K562 (cell line): ENCODE measurements at regions not wholly inside any gene's neighbourhood (a gene's known extent, or its start where the extent isn't known, plus 50 kb on each side); places are given as distances from the start of the nearest gene placed in this dataset.

Experiments
- ATAC-seq: fragments of 200-7000 bp; cut with Tn5 transposase; 3 replicates; pipeline ENCODE4 v1.9.1; 2020; ENCODE audit warnings: moderate library complexity
- BruUV-seq: library from RNA; stranded (reverse); fragments of 400-500 nt; replicated peaks from 2 replicates; lab custom pipeline; 2021; lab: Mats Ljungman, UMichigan
- CTCF ChIA-PET: fragments of 300-600 bp; formaldehyde crosslinking; extraction: SDS; loops from one replicate; lab custom pipeline; 2021; ENCODE audit warnings: low intra/inter-chr PET ratio; lab: Yijun Ruan, JAX
- POLR2A ChIA-PET: fragments of 300-600, 350-650 bp; sonication (Branson Sonifier 250); formaldehyde crosslinking; extraction: SDS; loops from one replicate; lab custom pipeline; 2021; ENCODE audit warnings: antibody characterized with exemption, inconsistent platforms; lab: Yijun Ruan, JAX
- DNase-seq, 4 experiments: peaks; one replicate each; pipeline versions ENCODE4 v3.0.0 to v3.0.0-alpha.2; 2011 to 2018; ENCODE audit warnings: low spot score in 3 of 4, mixed read lengths in 3 of 4; ENCODE audit errors: extremely low read depth in 1 of 4
- FAIRE-seq: peaks from 2 replicates; lab custom pipeline; 2011; peaks lifted over from hg19 to GRCh38; lab: Jason Lieb, UNC
- H2AFZ ChIP-seq: 2 replicates; pipeline ENCODE4 v1.6.0; 2011; ENCODE audit warnings: low read depth, low read length, control low read depth, inconsistent platforms
- H3K27ac ChIP-seq: fragments of 200-600 bp; 3 replicates; pipeline ENCODE4 v1.8.0; 2011; ENCODE audit warnings: low read depth, mild to moderate bottlenecking, control low read depth, inconsistent platforms, low read length, moderate library complexity, mixed read lengths; ENCODE audit errors: extremely low read depth
- H3K27me3 ChIP-seq, 2 experiments: fragments of 300-600 bp in 1 of 2; 2 replicates in 1 of 2; 3 replicates in 1 of 2; pipeline versions ENCODE4 v1.6.0 to v1.8.0; 2011; ENCODE audit warnings: inconsistent platforms in 2 of 2, low read length in 2 of 2, mild to moderate bottlenecking in 1 of 2, mixed read lengths in 1 of 2, moderate library complexity in 1 of 2; ENCODE audit not compliant: control insufficient read depth in 2 of 2, insufficient read depth in 2 of 2
- H3K36me3 ChIP-seq: fragments of 300-600 bp; 3 replicates; pipeline ENCODE4 v1.8.0; 2011; ENCODE audit warnings: mild to moderate bottlenecking, low read length, inconsistent platforms; ENCODE audit not compliant: control insufficient read depth, insufficient read depth
- H3K4me1 ChIP-seq, 2 experiments: fragments of 200-600 bp in 1 of 2; replicated peaks in 1 of 2; 2 replicates in 1 of 2; 3 replicates in 1 of 2; pipeline versions ENCODE4 v1.5.1 to v1.8.0; 2011; ENCODE audit warnings: inconsistent platforms in 2 of 2, low read length in 2 of 2, mild to moderate bottlenecking in 1 of 2, mixed read lengths in 1 of 2, moderate library complexity in 1 of 2; ENCODE audit not compliant: control insufficient read depth in 2 of 2, insufficient read depth in 2 of 2
- H3K4me2 ChIP-seq: 2 replicates; pipeline ENCODE4 v1.6.1; 2011; ENCODE audit warnings: low read length, control low read depth, inconsistent platforms, mixed read lengths; ENCODE audit not compliant: insufficient read depth
- H3K4me3 ChIP-seq: fragments of 200-600 bp; sonication (generic), shearing (Covaris generic); 2 replicates; pipeline ENCODE4 v1.5.1; 2016; ENCODE audit warnings: control low read depth, inconsistent platforms
- H3K79me2 ChIP-seq: fragments of 200-600 bp; 3 replicates; pipeline ENCODE4 v1.8.0; 2011; ENCODE audit warnings: low read length, inconsistent platforms; ENCODE audit not compliant: control insufficient read depth, insufficient read depth
- H3K9ac ChIP-seq, 2 experiments: 2 replicates each; pipeline versions ENCODE4 v1.6.0 to v1.6.1; 2011; ENCODE audit warnings: low read depth in 2 of 2, low read length in 2 of 2, control low read depth in 1 of 2, inconsistent platforms in 1 of 2, mild to moderate bottlenecking in 1 of 2, mixed read lengths in 1 of 2; ENCODE audit not compliant: insufficient read depth in 1 of 2
- H3K9me1 ChIP-seq: one replicate; pipeline ENCODE4 v1.6.0; 2011; ENCODE audit warnings: inconsistent platforms, mild to moderate bottlenecking, low read length, moderate library complexity; ENCODE audit not compliant: control insufficient read depth, insufficient read depth
- H3K9me3 ChIP-seq: replicated peaks from 2 replicates; pipeline ENCODE4 v1.5.1; 2011; ENCODE audit warnings: low read depth, low read length, inconsistent platforms; ENCODE audit not compliant: control insufficient read depth, insufficient read depth
- H4K20me1 ChIP-seq: replicated peaks from 2 replicates; pipeline ENCODE4 v1.6.1; 2011; ENCODE audit warnings: low read length, inconsistent platforms, mixed read lengths; ENCODE audit not compliant: control insufficient read depth, insufficient read depth
- DNMT1 ChIP-seq: fragments of 450-650 bp; IDR thresholded peaks from 2 replicates; pipeline ENCODE4 v1.6.1; 2016; ENCODE audit warnings: antibody characterized with exemption, mild to moderate bottlenecking
- GABPB2 ChIP-seq: fragments of 250-450 bp; sonication (Bioruptor Pico); conservative IDR thresholded peaks from 2 replicates; pipeline ENCODE4 v1.5.1; 2021; ENCODE audit warnings: mild to moderate bottlenecking
- HDAC2 ChIP-seq: fragments of 450-650 bp; IDR thresholded peaks from 2 replicates; pipeline ENCODE4 v1.6.1; 2016; ENCODE audit warnings: mild to moderate bottlenecking
- KDM5B ChIP-seq: fragments of 200-600 bp; sonication (generic); IDR thresholded peaks from 2 replicates; pipeline ENCODE4 v1.6.1; 2012; ENCODE audit warnings: low read depth, mild to moderate bottlenecking, moderate library complexity, low read length, control low read depth, inconsistent platforms; ENCODE audit not compliant: insufficient replicate concordance
- NELFE ChIP-seq: IDR thresholded peaks from 2 replicates; pipeline ENCODE4 v1.6.1; 2011; ENCODE audit warnings: mild to moderate bottlenecking; ENCODE audit not compliant: insufficient read depth, insufficient read length
- PHB ChIP-seq: fragments of 250-450 bp; sonication (Bioruptor Pico); IDR thresholded peaks from 2 replicates; pipeline ENCODE4 v1.5.0; 2021
- POLR2AphosphoS2 ChIP-seq: IDR thresholded peaks from 2 replicates; pipeline ENCODE4 v1.6.1; 2012; ENCODE audit warnings: low read length, improper control_type of control experiment
- RCOR1 ChIP-seq, 2 experiments: IDR thresholded peaks; 2 replicates each; pipeline ENCODE4 v1.6.1; 2012; ENCODE audit warnings: low read depth in 2 of 2, low read length in 2 of 2, borderline replicate concordance in 1 of 2, improper control_type of control experiment in 1 of 2
- SMAD2 ChIP-seq: fragments of 150-350 bp; IDR thresholded peaks from 2 replicates; pipeline ENCODE4 v1.6.1; 2014; ENCODE audit warnings: low read depth, mild to moderate bottlenecking, low read length
- SMARCC2 ChIP-seq: fragments of 450-650 bp; IDR thresholded peaks from 2 replicates; pipeline ENCODE4 v1.6.1; 2017; ENCODE audit warnings: antibody characterized with exemption, moderate library complexity, mild to moderate bottlenecking, low read depth
- TAF1 ChIP-seq: IDR thresholded peaks from 2 replicates; pipeline ENCODE4 v1.6.1; 2011; ENCODE audit warnings: mild to moderate bottlenecking, low read length, moderate library complexity; ENCODE audit not compliant: insufficient read depth, control insufficient read depth, severe bottlenecking; ENCODE audit errors: extremely low read depth
- TARDBP ChIP-seq: fragments of 450-650 bp; IDR thresholded peaks from 2 replicates; pipeline ENCODE4 v1.6.1; 2016
- TFAM ChIP-seq: fragments of 250-450 bp; sonication (Bioruptor Pico); conservative IDR thresholded peaks from 2 replicates; pipeline ENCODE4 v1.5.0; 2021; ENCODE audit warnings: mild to moderate bottlenecking, moderate library complexity
- ZNF282 ChIP-seq: sonication (generic); formaldehyde crosslinking; IDR thresholded peaks from 2 replicates; pipeline ENCODE4 v1.8.1; 2023; ENCODE audit warnings: missing genetic modification reagents
- ZNF764 ChIP-seq: fragments of 250-450 bp; sonication (Bioruptor Pico); IDR thresholded peaks from 2 replicates; pipeline ENCODE4 v1.4.0; 2020; ENCODE audit warnings: low read depth, mild to moderate bottlenecking, moderate library complexity
- WGBS: fragments of 100-300 bp; shearing (Covaris generic); methylation state at CpG from one replicate; pipeline ENCODE4 v1.1.6; 2016; ENCODE audit warnings: low coverage, mixed read lengths; ENCODE audit not compliant: insufficient coverage; ENCODE audit errors: missing lambda C conversion rate; 5-methylcytosine and 5-hydroxymethylcytosine counted together
- in situ Hi-C: fragments of 300-500 bp; cut with MboI; formaldehyde crosslinking; loops from 4 replicates; pipeline ENCODE4 v1.15.0; 2018; ENCODE audit warnings: inconsistent platforms, mixed read lengths
- intact Hi-C: fragments of 100-400 bp; cut with micrococcal nuclease; formaldehyde crosslinking; loops from 2 replicates; pipeline ENCODE4 v1.14.2; 2022
- TF ChIP-seq, protein P1 (sequence below): sonication (generic); formaldehyde crosslinking; IDR thresholded peaks from 2 replicates; pipeline ENCODE4 v1.8.1; 2023; ENCODE audit warnings: missing genetic modification reagents, mild to moderate bottlenecking, borderline replicate concordance
- TF ChIP-seq, protein P2 (sequence below): fragments of 250-450 bp; sonication (Bioruptor Pico); IDR thresholded peaks from 2 replicates; pipeline ENCODE4 v1.9.0; 2021; ENCODE audit warnings: mild to moderate bottlenecking, inconsistent platforms

DNA sequence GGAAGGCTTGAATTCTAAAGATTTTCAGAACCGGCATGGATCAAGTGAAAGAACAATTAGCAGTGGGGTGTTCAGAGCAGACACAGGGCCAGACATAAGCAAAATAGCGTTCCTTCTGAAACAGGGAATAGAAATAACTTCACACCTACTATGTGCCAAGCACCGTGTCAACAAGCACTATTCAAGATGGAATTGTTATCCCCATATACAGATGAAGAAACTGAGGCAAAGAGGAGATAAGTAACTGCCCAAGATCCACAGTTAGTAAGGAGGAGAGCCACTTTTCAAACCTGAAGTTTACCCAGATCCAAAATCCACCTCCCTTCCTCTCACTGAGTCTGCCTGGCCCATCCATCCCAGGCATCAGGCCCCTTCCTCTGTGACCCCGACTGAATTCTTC lies 73.6 kb upstream of the PIK3CG start:
- 79% methylated on average over 4 of the region's 4 CpGs for WGBS
- H3K4me1 ChIP-seq, result peaks cover 0 to 5% of the 10 kb centered on the region in 2 experiments; a peak in 1 of 5 replicates
- no peak overlapping the region for H3K4me3 ChIP-seq
- no peak overlapping the region; a peak in 1 of 4 replicates for H3K9ac ChIP-seq
- no peak overlapping the region for H3K4me2 ChIP-seq
- POLR2A ChIA-PET, result interaction anchor here (0.7 kb wide), 1 partner anchor 273 kb away, joined by 3 read pairs; no protein-coding TSS in a partner anchor
- H3K27me3 ChIP-seq, result no peaks in the 10 kb centered on the region
- DNase-seq (no peak), ATAC-seq (no peak), FAIRE-seq (no peak)
- CTCF ChIA-PET, result interaction anchor here (0.7 to 5.0 kb wide), 3 partner anchors 29 to 357 kb away, joined by 5 to 75 read pairs (median 5); no protein-coding TSS in a partner anchor
- in situ Hi-C loops (loop anchor here (5.0 to 10.0 kb wide), 2 partner anchors 153 to 356 kb away; no protein-coding TSS in a partner anchor), intact Hi-C loops (loop anchor here (5.0 to 10.0 kb wide), 4 partner anchors 256 to 1083 kb away; partner anchors contain the start of gene HBP1)
- H3K9me3 ChIP-seq, result peaks cover 3% of the 10 kb centered on the region; the same call in 1 of the 2 replicates
- no peak overlapping the region for H2AFZ ChIP-seq
- no peak overlapping the region for H3K27ac ChIP-seq
- peaks cover 12% of the 10 kb centered on the region for H3K79me2 ChIP-seq
- no peaks in the 10 kb centered on the region for H3K9me1 ChIP-seq
- no peaks in the 10 kb centered on the region for H4K20me1 ChIP-seq
- peaks cover 27% of the 10 kb centered on the region; the same call in 2 of the 3 replicates for H3K36me3 ChIP-seq
- no TSS peak for BruUV-seq
- TF ChIP-seq, protein P1, sequence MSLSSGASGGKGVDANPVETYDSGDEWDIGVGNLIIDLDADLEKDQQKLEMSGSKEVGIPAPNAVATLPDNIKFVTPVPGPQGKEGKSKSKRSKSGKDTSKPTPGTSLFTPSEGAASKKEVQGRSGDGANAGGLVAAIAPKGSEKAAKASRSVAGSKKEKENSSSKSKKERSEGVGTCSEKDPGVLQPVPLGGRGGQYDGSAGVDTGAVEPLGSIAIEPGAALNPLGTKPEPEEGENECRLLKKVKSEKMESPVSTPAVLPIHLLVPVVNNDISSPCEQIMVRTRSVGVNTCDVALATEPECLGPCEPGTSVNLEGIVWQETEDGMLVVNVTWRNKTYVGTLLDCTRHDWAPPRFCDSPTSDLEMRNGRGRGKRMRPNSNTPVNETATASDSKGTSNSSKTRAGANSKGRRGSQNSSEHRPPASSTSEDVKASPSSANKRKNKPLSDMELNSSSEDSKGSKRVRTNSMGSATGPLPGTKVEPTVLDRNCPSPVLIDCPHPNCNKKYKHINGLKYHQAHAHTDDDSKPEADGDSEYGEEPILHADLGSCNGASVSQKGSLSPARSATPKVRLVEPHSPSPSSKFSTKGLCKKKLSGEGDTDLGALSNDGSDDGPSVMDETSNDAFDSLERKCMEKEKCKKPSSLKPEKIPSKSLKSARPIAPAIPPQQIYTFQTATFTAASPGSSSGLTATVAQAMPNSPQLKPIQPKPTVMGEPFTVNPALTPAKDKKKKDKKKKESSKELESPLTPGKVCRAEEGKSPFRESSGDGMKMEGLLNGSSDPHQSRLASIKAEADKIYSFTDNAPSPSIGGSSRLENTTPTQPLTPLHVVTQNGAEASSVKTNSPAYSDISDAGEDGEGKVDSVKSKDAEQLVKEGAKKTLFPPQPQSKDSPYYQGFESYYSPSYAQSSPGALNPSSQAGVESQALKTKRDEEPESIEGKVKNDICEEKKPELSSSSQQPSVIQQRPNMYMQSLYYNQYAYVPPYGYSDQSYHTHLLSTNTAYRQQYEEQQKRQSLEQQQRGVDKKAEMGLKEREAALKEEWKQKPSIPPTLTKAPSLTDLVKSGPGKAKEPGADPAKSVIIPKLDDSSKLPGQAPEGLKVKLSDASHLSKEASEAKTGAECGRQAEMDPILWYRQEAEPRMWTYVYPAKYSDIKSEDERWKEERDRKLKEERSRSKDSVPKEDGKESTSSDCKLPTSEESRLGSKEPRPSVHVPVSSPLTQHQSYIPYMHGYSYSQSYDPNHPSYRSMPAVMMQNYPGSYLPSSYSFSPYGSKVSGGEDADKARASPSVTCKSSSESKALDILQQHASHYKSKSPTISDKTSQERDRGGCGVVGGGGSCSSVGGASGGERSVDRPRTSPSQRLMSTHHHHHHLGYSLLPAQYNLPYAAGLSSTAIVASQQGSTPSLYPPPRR (CRISPR knock-in tag), result no peak
- no peak for TF ChIP-seq ZNF764
- TF ChIP-seq POLR2AphosphoS2, result peak; percentile 58
- TF ChIP-seq SMAD2, result no peak
- 0 out of 2 replicates have a peak, but pooled peaks have one; percentile 18 for TF ChIP-seq GABPB2 (CRISPR knock-in tag)
- TF ChIP-seq TFAM (CRISPR knock-in tag), result no peak
- no peak for TF ChIP-seq DNMT1
- TF ChIP-seq NELFE, result no peak
- no peak for TF ChIP-seq ZNF282 (CRISPR knock-in tag)
- peak; percentile 60; the same call in 1 of the 2 replicates for TF ChIP-seq PHB (CRISPR knock-in tag)
- no peak for TF ChIP-seq SMARCC2
- no peak for TF ChIP-seq TARDBP
- no peak for TF ChIP-seq HDAC2
- TF ChIP-seq KDM5B, result no peak
- TF ChIP-seq TAF1, result no peak
- TF ChIP-seq RCOR1 (IDR thresholded peaks at IDR 0.05; ENCODE audit: borderline replicate concordance in 1 of 2, low read depth in 2 of 2, low read length in 2 of 2), result 0 out of 4 replicates have a peak, but pooled peaks of 1 of the 2 experiments have one; percentile 14
- TF ChIP-seq, protein P2, sequence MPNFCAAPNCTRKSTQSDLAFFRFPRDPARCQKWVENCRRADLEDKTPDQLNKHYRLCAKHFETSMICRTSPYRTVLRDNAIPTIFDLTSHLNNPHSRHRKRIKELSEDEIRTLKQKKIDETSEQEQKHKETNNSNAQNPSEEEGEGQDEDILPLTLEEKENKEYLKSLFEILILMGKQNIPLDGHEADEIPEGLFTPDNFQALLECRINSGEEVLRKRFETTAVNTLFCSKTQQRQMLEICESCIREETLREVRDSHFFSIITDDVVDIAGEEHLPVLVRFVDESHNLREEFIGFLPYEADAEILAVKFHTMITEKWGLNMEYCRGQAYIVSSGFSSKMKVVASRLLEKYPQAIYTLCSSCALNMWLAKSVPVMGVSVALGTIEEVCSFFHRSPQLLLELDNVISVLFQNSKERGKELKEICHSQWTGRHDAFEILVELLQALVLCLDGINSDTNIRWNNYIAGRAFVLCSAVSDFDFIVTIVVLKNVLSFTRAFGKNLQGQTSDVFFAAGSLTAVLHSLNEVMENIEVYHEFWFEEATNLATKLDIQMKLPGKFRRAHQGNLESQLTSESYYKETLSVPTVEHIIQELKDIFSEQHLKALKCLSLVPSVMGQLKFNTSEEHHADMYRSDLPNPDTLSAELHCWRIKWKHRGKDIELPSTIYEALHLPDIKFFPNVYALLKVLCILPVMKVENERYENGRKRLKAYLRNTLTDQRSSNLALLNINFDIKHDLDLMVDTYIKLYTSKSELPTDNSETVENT (CRISPR knock-in tag), result no peak
